Fibroblast of villous mesenchyme (primary cell): ENCODE measurements at regions not wholly inside any gene's neighbourhood (a gene's known extent, or its start where the extent isn't known, plus 50 kb on each side); places are given as distances from the start of the nearest gene placed in this dataset.

Experiments used
- DNase-seq: peaks from one replicate; pipeline ENCODE4 v3.0.0-alpha.2; 2010; ENCODE audit warnings: low read depth
- H3K4me3 ChIP-seq: 2 replicates; pipeline ENCODE4 v1.5.1; 2011; ENCODE audit warnings: low read depth, mild to moderate bottlenecking, low read length
- TF ChIP-seq, protein P1 (sequence below): IDR thresholded peaks from 2 replicates; pipeline ENCODE4 v1.5.1; 2012; ENCODE audit warnings: low read depth, mild to moderate bottlenecking, low read length; ENCODE audit not compliant: insufficient read depth

DNA sequence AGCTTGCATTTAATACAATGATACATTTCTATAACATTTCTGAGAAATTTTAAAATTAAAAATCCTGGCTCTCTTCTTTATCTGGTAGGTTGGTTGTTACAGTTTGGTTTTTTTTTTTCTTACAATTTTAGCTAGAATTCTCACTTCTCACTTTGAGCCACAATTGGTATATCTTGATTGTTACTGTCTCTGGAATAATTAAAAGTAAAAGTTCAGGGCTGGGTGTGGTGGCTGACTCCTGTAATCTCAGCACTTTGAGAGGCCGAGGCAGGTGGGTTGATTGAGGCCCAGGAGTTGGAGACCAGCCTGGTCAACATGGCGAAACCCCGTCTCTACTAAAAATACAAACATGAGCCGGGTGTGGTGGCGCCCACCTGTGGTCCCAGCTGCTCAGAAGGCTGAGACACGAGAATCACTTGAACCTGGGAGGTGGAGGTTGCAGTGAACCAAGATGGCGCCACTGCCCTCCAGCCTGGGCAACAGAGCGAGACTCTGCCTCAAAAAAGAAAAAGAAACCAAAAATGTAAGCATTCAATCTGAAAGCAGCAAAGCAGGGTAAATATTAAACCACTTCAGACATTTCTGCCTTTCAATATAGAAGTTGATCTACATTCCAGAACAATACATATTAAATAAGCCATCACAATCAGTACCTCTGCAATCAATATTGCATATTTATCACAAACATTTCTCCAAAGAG is 88.6 kb upstream of the PFKP start:
- H3K4me3 ChIP-seq = no peak overlapping the region
- DNase-seq = no peak
- TF ChIP-seq, protein P1, sequence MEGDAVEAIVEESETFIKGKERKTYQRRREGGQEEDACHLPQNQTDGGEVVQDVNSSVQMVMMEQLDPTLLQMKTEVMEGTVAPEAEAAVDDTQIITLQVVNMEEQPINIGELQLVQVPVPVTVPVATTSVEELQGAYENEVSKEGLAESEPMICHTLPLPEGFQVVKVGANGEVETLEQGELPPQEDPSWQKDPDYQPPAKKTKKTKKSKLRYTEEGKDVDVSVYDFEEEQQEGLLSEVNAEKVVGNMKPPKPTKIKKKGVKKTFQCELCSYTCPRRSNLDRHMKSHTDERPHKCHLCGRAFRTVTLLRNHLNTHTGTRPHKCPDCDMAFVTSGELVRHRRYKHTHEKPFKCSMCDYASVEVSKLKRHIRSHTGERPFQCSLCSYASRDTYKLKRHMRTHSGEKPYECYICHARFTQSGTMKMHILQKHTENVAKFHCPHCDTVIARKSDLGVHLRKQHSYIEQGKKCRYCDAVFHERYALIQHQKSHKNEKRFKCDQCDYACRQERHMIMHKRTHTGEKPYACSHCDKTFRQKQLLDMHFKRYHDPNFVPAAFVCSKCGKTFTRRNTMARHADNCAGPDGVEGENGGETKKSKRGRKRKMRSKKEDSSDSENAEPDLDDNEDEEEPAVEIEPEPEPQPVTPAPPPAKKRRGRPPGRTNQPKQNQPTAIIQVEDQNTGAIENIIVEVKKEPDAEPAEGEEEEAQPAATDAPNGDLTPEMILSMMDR = no peak

DNA sequence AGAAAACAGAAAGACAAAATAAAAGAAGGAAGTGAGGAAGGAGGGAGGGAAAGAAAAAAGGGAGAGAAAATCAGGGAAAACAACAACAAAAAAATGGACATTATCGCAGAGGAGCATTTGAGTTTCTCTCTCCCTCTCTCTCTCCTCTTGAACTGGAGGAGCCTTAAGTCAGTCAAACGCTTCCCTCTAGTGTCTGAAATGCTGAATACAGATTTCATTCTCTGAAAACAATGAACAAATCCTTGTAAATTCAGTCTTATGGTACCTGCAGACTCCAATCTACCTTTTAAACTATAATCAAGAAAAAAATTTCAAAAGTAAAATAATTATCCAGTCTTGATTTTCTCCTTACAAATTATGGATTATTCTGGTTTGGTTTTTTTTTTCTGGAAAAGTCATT is 89.2 kb upstream of the PFKP start:
- no peak overlapping the region for H3K4me3 ChIP-seq
- TF ChIP-seq, protein P1 = peak; percentile 61
- peak; percentile 66 for DNase-seq

DNA sequence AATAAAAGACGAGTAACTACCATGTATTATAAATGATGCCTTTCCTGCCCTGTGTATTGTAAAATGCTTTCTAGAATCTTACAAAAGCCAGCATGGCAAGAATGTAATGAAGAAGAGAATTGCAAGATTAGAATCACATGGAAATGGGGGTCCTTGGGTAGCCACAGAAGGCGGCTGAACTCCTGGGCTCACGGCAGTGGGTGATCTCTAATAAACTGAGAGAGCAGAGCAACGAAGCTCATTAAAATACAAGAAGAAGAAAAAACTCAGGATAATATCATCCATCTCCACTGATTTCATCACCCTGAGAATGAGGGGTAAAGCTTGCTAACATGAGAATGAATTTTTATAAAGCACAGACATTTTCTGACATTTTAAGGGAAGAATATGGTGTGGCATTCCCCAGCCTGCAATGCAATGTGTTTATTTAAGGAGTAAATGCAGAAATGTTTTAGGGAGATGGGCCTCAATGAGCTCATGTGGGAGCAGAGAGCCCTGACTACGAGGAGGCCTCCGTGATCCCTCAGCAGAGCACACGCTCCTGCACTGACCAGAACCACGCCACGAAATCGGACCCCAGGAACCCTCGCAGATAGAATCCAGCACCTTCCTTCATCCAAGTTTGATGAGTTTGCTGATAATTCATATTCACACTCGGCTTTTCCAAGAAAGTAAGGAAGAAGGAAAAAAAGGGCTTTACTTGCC is 92.7 kb upstream of the PFKP start:
- TF ChIP-seq, protein P1 = no peak
- no peak for DNase-seq

DNA sequence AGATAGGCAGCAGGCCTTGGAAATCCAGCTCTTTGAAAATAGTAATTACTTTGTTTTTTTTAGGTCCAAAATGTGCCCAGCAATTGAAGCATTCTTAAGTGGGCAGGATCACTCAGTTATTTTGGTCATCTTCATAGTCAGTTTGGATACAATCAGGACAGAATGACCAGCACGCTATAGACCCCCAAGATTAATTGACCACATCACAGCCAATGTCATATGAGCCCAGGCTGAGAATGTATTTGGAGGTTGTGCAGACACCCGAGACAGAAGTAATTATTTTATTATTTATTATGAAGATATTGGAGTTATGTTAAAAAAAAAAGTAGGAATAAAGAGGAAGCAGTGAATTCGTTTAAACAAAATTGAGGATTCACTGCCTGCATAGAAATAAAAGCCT is 93.3 kb upstream of the PFKP start:
- no peak overlapping the region for H3K4me3 ChIP-seq
- DNase-seq = no peak
- TF ChIP-seq, protein P1 = no peak

More for the DNA sequence above, 92.7 kb upstream of the PFKP start:
- no peak overlapping the region for H3K4me3 ChIP-seq

DNA sequence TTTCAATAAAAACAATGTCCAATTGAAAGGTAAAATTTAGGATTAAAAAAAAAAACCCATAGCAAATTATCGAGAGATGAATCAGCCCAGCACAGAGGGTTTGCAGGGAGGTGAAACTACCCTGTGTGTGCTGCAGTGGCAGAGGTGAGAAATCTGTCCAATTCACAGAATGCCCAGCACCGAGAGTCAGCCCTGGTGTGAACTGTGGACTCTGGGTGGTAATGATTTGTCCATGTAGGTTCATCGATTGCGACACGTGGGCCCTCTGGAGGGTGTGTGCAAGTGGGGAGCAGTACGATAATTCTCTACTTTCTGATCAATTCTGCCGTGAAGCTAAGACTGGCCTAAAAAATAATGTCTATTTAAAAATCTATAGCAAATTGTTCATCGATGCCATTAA is 94.5 kb upstream of the PFKP start:
- no peak overlapping the region for H3K4me3 ChIP-seq
- DNase-seq = no peak
- TF ChIP-seq, protein P1 = no peak

DNA sequence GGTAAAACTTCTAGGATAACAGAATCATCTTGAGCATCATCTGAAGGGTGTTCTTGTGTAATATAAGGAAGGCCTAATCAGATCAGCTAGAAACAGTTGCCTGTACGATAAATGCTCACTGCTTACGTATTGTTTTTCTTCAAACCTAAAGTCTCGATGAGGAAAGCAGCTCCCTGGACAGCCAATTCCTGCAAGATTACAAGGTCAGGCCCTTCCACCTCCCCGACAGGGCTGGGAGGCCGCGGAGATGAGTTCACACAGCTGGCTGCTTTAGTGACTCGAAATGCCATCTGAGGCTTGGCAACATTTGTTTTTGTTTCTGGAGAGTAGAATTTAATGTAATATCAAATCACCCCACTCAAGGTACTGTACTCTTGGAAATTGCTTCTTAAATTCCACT is 95.1 kb upstream of the PFKP start:
- DNase-seq = peak; percentile 66

More for the DNA sequence above, 95.1 kb upstream of the PFKP start:
- no peak overlapping the region for H3K4me3 ChIP-seq
- TF ChIP-seq, protein P1 = no peak
